ENCODE measurements at regions not wholly inside any gene's neighbourhood (a gene's known extent, or its start where the extent isn't known, plus 50 kb on each side); places are given as distances from the start of the nearest gene placed in this dataset.

- no peak for DNase-seq
Observed at GRCh38 chr15:95296643-95297042, 1033.9 kb upstream of the NR2F2 start.

- no peak for DNase-seq
Observed at GRCh38 chr15:95298729-95299128, 1031.8 kb upstream of the NR2F2 start.

GRCh38 chr15:95300958-95301357, 1029.5 kb upstream of the NR2F2 start:
- no peak for DNase-seq

GRCh38 chr15:95302206-95302605, 1028.3 kb upstream of the NR2F2 start:
- no peak for DNase-seq

GRCh38 chr15:95302809-95303208, 1027.7 kb upstream of the NR2F2 start:
- no peak for DNase-seq

- DNase-seq = no peak
Observed at GRCh38 chr15:95303713-95304112, 1026.8 kb upstream of the NR2F2 start.

GRCh38 chr15:95304151-95304946, 1026.2 kb upstream of the NR2F2 start:
- no peak for DNase-seq

- DNase-seq = no peak
Observed at GRCh38 chr15:95304947-95305400, 1025.5 kb upstream of the NR2F2 start.

- no peak for DNase-seq
Observed at GRCh38 chr15:95307115-95307514, 1023.4 kb upstream of the NR2F2 start.

GRCh38 chr15:95319242-95319641, 1011.3 kb upstream of the NR2F2 start:
- DNase-seq = no peak

- DNase-seq = no peak
Observed at GRCh38 chr15:95323796-95324195, 1006.7 kb upstream of the NR2F2 start.

GRCh38 chr15:95324656-95325055, 1005.8 kb upstream of the NR2F2 start:
- DNase-seq = no peak

- no peak for DNase-seq
Observed at GRCh38 chr15:95325763-95326404, 1004.6 kb upstream of the NR2F2 start.

- DNase-seq = no peak
Observed at GRCh38 chr15:95326431-95327182, 1003.9 kb upstream of the NR2F2 start.

- DNase-seq = no peak
Observed at GRCh38 chr15:95327183-95327525, 1003.3 kb upstream of the NR2F2 start.

- no peak for DNase-seq
Observed at GRCh38 chr15:95327661-95328060, 1002.8 kb upstream of the NR2F2 start.

- DNase-seq = no peak
Observed at GRCh38 chr15:95328559-95328958, 1001.9 kb upstream of the NR2F2 start.

GRCh38 chr15:95329362-95329761, 1001.1 kb upstream of the NR2F2 start:
- no peak for DNase-seq

GRCh38 chr15:95341686-95342085, 988.8 kb upstream of the NR2F2 start:
- DNase-seq = no peak

- no peak for DNase-seq
Observed at GRCh38 chr15:95345867-95346266, 984.6 kb upstream of the NR2F2 start.

- DNase-seq = no peak
Observed at GRCh38 chr15:95346721-95347475, 983.6 kb upstream of the NR2F2 start.

GRCh38 chr15:95347837-95348236, 982.7 kb upstream of the NR2F2 start:
- no peak for DNase-seq

GRCh38 chr15:95350908-95351307, 979.6 kb upstream of the NR2F2 start:
- DNase-seq = no peak

Data from amniotic stem cell (primary cell).